ENCODE measurements at regions not wholly inside any gene's neighbourhood (a gene's known extent, or its start where the extent isn't known, plus 50 kb on each side); places are given as distances from the start of the nearest gene placed in this dataset.

DNA sequence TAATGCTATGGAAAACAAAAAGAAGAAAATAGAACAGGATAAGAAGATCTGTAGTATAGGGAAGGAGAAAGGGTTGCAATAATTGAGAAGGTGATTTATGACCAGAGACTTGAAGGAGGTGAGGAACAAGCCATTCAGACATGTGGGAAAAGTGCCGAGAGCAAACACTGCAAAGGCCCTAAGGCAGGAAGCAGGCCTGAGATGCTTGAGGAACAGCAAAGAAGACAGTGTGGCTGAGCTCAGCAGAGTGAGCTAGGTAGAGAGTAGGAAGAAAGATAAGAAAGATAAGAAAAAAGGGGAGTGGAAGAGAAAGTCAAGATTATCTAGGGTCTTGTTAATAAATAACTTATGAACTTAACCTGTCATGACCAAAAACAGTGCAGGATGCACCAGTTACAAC, 671.8 kb downstream of the RPS29 start:
- H3K4me3 ChIP-seq (replicated peaks; ENCODE audit: low read depth, low read length) = no peak overlapping the region
- no peak for DNase-seq (ENCODE audit: extremely low read depth, low read depth)
- TF ChIP-seq, protein P1, sequence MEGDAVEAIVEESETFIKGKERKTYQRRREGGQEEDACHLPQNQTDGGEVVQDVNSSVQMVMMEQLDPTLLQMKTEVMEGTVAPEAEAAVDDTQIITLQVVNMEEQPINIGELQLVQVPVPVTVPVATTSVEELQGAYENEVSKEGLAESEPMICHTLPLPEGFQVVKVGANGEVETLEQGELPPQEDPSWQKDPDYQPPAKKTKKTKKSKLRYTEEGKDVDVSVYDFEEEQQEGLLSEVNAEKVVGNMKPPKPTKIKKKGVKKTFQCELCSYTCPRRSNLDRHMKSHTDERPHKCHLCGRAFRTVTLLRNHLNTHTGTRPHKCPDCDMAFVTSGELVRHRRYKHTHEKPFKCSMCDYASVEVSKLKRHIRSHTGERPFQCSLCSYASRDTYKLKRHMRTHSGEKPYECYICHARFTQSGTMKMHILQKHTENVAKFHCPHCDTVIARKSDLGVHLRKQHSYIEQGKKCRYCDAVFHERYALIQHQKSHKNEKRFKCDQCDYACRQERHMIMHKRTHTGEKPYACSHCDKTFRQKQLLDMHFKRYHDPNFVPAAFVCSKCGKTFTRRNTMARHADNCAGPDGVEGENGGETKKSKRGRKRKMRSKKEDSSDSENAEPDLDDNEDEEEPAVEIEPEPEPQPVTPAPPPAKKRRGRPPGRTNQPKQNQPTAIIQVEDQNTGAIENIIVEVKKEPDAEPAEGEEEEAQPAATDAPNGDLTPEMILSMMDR (IDR thresholded peaks at IDR 0.05; ENCODE audit: low read depth, low read length, missing control alignments) = no peak

DNA sequence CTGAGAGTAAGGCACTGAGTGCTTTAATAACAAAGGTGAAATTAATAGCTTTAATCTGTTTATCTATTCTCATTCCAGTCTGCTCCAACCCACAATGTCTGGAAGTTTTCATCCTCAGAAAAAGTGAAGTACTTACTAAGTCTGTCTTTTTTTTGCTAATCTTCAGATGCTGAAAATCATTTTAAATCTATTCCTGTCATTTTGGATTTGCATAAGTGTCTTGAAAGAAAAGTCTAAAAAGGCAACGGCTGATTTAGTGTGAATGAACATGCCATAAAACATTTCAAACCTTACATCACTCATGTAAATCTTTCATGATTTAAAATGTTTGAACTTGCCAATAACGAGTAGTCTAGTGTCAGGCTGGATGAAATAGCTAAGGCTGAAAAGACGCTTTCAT, 685.6 kb downstream of the RPS29 start:
- no peak overlapping the region for H3K4me3 ChIP-seq (replicated peaks; ENCODE audit: low read depth, low read length)
- DNase-seq (ENCODE audit: extremely low read depth, low read depth) = no peak
- TF ChIP-seq, protein P1 (IDR thresholded peaks at IDR 0.05; ENCODE audit: low read depth, low read length, missing control alignments) = no peak

DNA sequence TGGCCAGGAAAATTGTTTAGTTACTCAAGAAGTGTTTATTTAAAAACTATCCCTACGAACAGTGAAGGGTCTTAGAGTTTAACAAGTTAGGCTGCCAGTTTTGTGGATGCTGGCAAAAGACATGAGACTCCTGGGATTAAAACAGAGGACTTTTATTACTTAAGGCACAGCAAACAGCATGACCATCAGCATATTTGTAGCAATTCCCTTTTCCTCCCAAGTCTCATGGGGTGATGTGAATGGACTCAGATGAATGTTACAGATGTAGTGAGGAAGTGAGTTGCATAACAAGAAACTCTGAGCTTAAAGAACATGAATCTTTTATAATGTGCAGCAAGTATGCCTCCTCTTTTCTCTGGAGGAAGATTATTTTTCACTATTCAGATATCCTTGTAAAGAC, 695.8 kb downstream of the RPS29 start:
- DNase-seq (ENCODE audit: extremely low read depth, low read depth) = no peak
- TF ChIP-seq, protein P1 (IDR thresholded peaks at IDR 0.05; ENCODE audit: low read depth, low read length, missing control alignments) = no peak

DNA sequence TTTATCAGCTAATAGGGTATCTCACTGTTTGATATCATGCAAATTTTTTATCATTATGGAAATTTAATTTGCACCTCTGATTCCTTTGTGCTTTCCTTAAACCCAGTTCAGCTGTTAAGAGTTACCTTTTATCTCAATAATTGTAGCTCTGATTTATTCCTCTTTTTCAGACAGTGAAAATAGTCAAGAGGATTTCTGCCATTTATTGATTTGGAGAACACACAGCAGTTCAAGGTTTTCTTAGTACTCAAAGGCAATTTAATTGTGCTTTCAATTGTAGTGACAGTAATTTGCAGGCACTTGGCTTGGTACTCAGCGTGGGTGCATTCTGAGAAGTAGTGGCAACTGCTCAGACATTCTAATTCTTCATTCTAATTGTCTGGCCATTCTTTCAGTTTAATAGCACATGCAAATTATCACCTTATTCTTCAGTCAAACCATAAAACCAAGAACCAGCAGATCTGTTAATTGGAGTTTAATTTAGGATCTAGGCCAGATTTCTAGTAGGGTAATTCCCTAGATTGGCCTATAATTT, 709.3 kb downstream of the RPS29 start:
- no peak overlapping the region for H3K4me3 ChIP-seq (replicated peaks; ENCODE audit: low read depth, low read length)
- TF ChIP-seq, protein P1 (IDR thresholded peaks at IDR 0.05; ENCODE audit: low read depth, low read length, missing control alignments) = no peak
- no peak for DNase-seq (ENCODE audit: extremely low read depth, low read depth)

More for the DNA sequence above, 695.8 kb downstream of the RPS29 start:
- no peak overlapping the region for H3K4me3 ChIP-seq (replicated peaks; ENCODE audit: low read depth, low read length)

DNA sequence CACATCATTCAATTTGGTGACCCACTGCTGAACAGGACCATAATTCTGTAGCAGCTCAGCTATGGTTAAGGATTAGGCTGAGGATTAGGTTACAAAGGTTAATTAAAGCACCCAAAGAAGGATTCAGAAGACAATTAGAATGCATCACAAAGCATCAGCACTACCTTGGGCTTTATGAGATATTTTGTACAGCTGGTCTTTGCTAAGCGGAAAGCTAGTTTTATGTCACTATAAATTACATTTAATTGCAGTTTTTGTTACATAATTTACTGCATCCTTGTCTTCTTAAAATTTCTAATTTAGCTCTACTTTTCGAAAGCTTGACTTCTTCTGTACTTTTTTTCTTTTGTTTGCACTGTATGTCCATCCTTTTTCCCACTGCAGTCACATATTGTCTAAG, 711.5 kb downstream of the RPS29 start:
- TF ChIP-seq, protein P1 (IDR thresholded peaks at IDR 0.05; ENCODE audit: low read depth, low read length, missing control alignments) = no peak
- H3K4me3 ChIP-seq (replicated peaks; ENCODE audit: low read depth, low read length) = no peak overlapping the region
- no peak for DNase-seq (ENCODE audit: extremely low read depth, low read depth)

DNA sequence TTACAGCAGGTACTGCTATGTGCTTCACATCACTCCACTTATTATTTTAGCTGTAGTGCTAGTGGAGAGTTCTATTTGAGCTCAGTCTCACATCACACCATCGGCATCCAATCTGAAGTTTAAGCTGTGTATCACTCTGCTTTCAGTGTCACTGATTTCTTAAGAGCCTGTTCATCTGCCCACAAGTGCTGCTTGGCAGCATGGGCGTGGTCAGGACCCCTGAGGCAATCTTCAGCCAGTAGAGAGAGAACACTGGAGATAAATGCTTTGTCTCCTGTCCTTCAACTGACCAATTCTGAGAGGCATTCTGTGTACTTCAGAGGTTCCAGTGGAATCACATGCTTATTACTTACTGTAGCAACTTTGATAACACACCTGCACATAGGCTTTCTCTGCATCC, 728.8 kb downstream of the RPS29 start:
- TF ChIP-seq, protein P1 (IDR thresholded peaks at IDR 0.05; ENCODE audit: low read depth, low read length, missing control alignments) = no peak
- DNase-seq (ENCODE audit: extremely low read depth, low read depth) = no peak
- H3K4me3 ChIP-seq (replicated peaks; ENCODE audit: low read depth, low read length) = no peak overlapping the region

DNA sequence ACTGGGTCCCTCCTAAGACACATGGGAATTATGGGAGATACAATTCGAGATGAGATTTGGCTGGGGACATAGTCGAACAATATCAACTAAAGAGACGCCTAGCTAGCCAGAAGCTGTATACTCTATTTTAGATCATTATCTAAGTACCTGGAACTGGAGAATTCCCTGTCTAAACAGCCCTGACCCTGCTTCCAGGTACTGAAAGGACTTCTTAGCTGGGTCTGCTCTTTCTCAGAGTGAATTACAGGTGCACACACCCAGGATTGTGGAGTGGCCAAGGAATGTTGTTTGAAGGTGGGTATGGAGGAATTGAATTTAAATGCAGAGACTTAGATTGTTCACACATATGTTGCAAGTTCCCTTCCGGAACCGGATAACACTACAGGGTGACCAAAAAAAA, 733.0 kb downstream of the RPS29 start:
- TF ChIP-seq, protein P1 (IDR thresholded peaks at IDR 0.05; ENCODE audit: low read depth, low read length, missing control alignments) = no peak
- no peak overlapping the region for H3K4me3 ChIP-seq (replicated peaks; ENCODE audit: low read depth, low read length)
- DNase-seq (ENCODE audit: extremely low read depth, low read depth) = no peak
